Neural progenitor cell (in vitro differentiated cells): ENCODE measurements at regions not wholly inside any gene's neighbourhood (a gene's known extent, or its start where the extent isn't known, plus 50 kb on each side); places are given as distances from the start of the nearest gene placed in this dataset.

Experiments used
- DNase-seq: peaks from one replicate; pipeline ENCODE4 v3.0.0-alpha.2; 2016; ENCODE audit warnings: low spot score
- H2AFZ ChIP-seq: fragments of 200-600 bp; sonication (generic); replicated peaks from 2 replicates; pipeline ENCODE4 v1.6.1; 2016; ENCODE audit warnings: antibody characterized with exemption
- H3F3A ChIP-seq: fragments of 200-600 bp; sonication (generic); 2 replicates; pipeline ENCODE4 v1.6.1; 2016; ENCODE audit warnings: antibody characterized with exemption, low read depth
- H3K27ac ChIP-seq: fragments of 200-600 bp; sonication (generic); 2 replicates; pipeline ENCODE4 v1.5.1; 2016; ENCODE audit warnings: mild to moderate bottlenecking
- H3K27me3 ChIP-seq: fragments of 200-600 bp; sonication (generic); 2 replicates; pipeline ENCODE4 v1.6.1; 2016; ENCODE audit warnings: mild to moderate bottlenecking, moderate library complexity
- H3K36me3 ChIP-seq: fragments of 200-600 bp; sonication (generic); 2 replicates; pipeline ENCODE4 v1.5.1; 2016
- H3K4me1 ChIP-seq: fragments of 200-600 bp; sonication (generic); 2 replicates; pipeline ENCODE4 v1.6.1; 2016; ENCODE audit warnings: mixed run types
- H3K4me2 ChIP-seq: fragments of 200-600 bp; sonication (generic); 2 replicates; pipeline ENCODE4 v1.6.1; 2016
- H3K4me3 ChIP-seq: fragments of 200-600 bp; sonication (generic); 2 replicates; pipeline ENCODE4 v1.5.1; 2016
- H3K79me2 ChIP-seq: fragments of 200-600 bp; sonication (generic); 2 replicates; pipeline ENCODE4 v1.6.1; 2016; ENCODE audit warnings: low read depth
- H3K9ac ChIP-seq: fragments of 200-600 bp; sonication (generic); 2 replicates; pipeline ENCODE4 v1.6.1; 2016
- H3K9me3 ChIP-seq: fragments of 200-600 bp; sonication (generic); 2 replicates; pipeline ENCODE4 v1.5.1; 2016; ENCODE audit warnings: low read depth
- H4K20me1 ChIP-seq: fragments of 200-600 bp; sonication (generic); 2 replicates; pipeline ENCODE4 v1.6.1; 2016; ENCODE audit warnings: low read depth
- H3K27ac Mint-ChIP-seq: 3 replicates; pipeline ENCODE4 v1.8.0; 2021; ENCODE audit warnings: mixed read lengths
- H3K27me3 Mint-ChIP-seq: 2 replicates; pipeline ENCODE4 v1.8.0; 2022; ENCODE audit warnings: low read depth, mild to moderate bottlenecking, inconsistent platforms, moderate library complexity, mixed read lengths; ENCODE audit not compliant: insufficient read depth
- H3K36me3 Mint-ChIP-seq: 3 replicates; pipeline ENCODE4 v1.8.0; 2021; ENCODE audit warnings: mixed read lengths
- H3K4me1 Mint-ChIP-seq: 3 replicates; pipeline ENCODE4 v1.8.0; 2021; ENCODE audit warnings: mixed read lengths
- H3K4me3 Mint-ChIP-seq: 3 replicates; pipeline ENCODE4 v1.8.0; 2021; ENCODE audit warnings: mild to moderate bottlenecking, moderate library complexity, mixed read lengths
- H3K9me3 Mint-ChIP-seq: 3 replicates; pipeline ENCODE4 v1.8.0; 2020; ENCODE audit warnings: mixed read lengths
- EZH2 ChIP-seq: fragments of 200-600 bp; sonication (generic); IDR thresholded peaks from 2 replicates; pipeline ENCODE4 v1.6.1; 2017; ENCODE audit warnings: antibody characterized with exemption, mild to moderate bottlenecking, moderate library complexity
- EZH2phosphoT487 ChIP-seq: fragments of 200-600 bp; sonication (generic); IDR thresholded peaks from 2 replicates; pipeline ENCODE4 v1.6.1; 2017; ENCODE audit warnings: antibody characterized with exemption
- TF ChIP-seq, protein P1 (sequence below): fragments of 200-600 bp; sonication (generic); IDR thresholded peaks from 2 replicates; pipeline ENCODE4 v1.5.1; 2017; ENCODE audit warnings: antibody characterized with exemption, mild to moderate bottlenecking

DNA sequence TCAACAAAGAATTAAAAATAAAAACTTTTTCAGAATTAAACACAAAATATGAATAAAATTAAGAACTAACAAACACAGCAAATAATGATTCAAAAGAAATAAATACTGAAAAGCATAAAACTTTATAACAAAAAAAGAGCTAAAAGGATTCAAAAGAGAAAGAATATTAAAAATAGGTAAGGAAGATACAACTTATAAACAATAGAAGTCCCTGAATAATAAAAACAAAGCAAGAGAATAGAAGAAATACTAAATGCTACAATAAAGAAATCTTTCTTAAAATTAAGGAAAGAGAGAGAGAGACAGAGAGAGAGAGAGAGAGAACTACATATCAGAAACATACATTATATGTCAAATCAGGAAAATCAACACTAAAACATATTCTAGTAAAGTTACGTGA is 619.9 kb upstream of the SLIT2 start:
- H3K36me3 ChIP-seq: no peaks in the 10 kb centered on the region
- Mint-ChIP-seq H3K4me1 (no peaks in the 10 kb centered on the region), H3K9me3 (no peaks in the 10 kb centered on the region), H3K27ac (no peak overlapping the region), H3K36me3 (no peaks in the 10 kb centered on the region), H3K4me3 (no peak overlapping the region), H3K27me3 (no peaks in the 10 kb centered on the region)
- no peaks in the 10 kb centered on the region for H3K79me2 ChIP-seq
- H3K4me1 ChIP-seq: no peaks in the 10 kb centered on the region
- H3K4me2 ChIP-seq: no peak overlapping the region
- H3F3A ChIP-seq: no peaks in the 10 kb centered on the region
- no peak for TF ChIP-seq EZH2
- no peak for TF ChIP-seq EZH2phosphoT487
- TF ChIP-seq, protein P1, sequence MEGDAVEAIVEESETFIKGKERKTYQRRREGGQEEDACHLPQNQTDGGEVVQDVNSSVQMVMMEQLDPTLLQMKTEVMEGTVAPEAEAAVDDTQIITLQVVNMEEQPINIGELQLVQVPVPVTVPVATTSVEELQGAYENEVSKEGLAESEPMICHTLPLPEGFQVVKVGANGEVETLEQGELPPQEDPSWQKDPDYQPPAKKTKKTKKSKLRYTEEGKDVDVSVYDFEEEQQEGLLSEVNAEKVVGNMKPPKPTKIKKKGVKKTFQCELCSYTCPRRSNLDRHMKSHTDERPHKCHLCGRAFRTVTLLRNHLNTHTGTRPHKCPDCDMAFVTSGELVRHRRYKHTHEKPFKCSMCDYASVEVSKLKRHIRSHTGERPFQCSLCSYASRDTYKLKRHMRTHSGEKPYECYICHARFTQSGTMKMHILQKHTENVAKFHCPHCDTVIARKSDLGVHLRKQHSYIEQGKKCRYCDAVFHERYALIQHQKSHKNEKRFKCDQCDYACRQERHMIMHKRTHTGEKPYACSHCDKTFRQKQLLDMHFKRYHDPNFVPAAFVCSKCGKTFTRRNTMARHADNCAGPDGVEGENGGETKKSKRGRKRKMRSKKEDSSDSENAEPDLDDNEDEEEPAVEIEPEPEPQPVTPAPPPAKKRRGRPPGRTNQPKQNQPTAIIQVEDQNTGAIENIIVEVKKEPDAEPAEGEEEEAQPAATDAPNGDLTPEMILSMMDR: no peak
- no peaks in the 10 kb centered on the region for H3K27me3 ChIP-seq
- H3K27ac ChIP-seq: no peak overlapping the region
- H4K20me1 ChIP-seq: no peaks in the 10 kb centered on the region
- no peak for DNase-seq
- H3K4me3 ChIP-seq: no peak overlapping the region
- H3K9ac ChIP-seq: no peak overlapping the region
- H2AFZ ChIP-seq: no peak overlapping the region
- H3K9me3 ChIP-seq: peaks cover 3% of the 10 kb centered on the region

DNA sequence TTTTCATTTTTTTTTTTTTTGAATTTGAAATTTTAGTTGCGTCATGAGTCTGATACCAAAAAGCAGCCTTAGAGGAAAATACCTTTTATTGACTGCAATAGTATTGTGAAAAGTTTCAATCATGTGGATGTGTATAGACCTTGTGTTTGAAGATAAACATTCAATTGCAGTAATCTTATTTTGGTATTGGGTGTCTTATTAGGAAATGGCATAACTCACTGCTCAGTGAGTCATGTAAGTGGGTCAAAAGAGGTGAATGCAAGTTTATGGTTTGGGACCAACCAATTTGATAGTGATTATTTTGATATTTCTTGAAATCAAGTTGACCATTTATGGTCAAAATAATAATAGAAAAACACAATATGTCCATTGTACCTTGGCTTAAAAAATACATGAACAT is 627.8 kb upstream of the SLIT2 start:
- H3K27me3 ChIP-seq: no peaks in the 10 kb centered on the region
- no peak overlapping the region for H3K4me3 Mint-ChIP-seq

DNA sequence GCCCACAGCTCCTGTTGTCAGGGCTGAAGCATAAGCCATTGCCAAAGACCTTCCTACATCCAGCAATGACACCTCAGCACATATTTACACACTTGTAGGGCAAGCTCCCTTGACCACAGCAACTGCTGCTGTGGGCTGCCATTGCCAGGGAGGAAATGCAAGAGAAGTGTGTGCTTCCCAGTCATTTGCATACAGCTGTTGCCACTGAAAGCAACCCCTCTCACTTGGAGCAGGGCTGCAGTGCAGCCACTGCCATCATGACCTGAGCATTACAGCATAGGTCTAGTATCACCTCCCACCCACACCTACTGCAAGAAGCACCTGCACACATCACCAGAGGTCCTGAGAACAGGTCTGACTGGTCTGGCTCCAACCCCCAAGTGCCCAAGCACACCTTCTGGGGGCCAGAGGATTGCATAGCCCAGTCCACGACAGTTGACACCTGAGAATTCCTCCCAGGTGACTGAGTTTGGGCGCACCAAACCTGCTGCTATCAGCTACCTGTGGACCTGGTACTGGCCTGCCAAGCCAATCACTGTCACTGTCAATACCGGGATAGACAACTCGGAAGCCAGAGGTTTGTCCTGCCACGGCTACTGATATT is 636.5 kb upstream of the SLIT2 start:
- H3K4me1 Mint-ChIP-seq: no peaks in the 10 kb centered on the region
- H2AFZ ChIP-seq: no peak overlapping the region

More for the DNA sequence above, 627.8 kb upstream of the SLIT2 start:
- no peak overlapping the region for H3K27ac Mint-ChIP-seq
- no peaks in the 10 kb centered on the region for H3F3A ChIP-seq
- H3K36me3 Mint-ChIP-seq: no peaks in the 10 kb centered on the region
- no peaks in the 10 kb centered on the region for H3K36me3 ChIP-seq
- H3K4me1 Mint-ChIP-seq: no peaks in the 10 kb centered on the region
- H3K4me2 ChIP-seq: no peak overlapping the region
- no peak overlapping the region for H2AFZ ChIP-seq
- H3K9me3 ChIP-seq: no peaks in the 10 kb centered on the region
- H3K9me3 Mint-ChIP-seq: peaks cover 3% of the 10 kb centered on the region
- no peak for TF ChIP-seq EZH2phosphoT487
- no peak for TF ChIP-seq EZH2
- TF ChIP-seq, protein P1: no peak
- no peaks in the 10 kb centered on the region for H3K79me2 ChIP-seq
- H3K9ac ChIP-seq: no peak overlapping the region
- H3K27ac ChIP-seq: no peak overlapping the region
- no peak overlapping the region for H3K4me3 ChIP-seq
- DNase-seq: no peak
- H3K27me3 Mint-ChIP-seq: no peaks in the 10 kb centered on the region
- no peaks in the 10 kb centered on the region for H4K20me1 ChIP-seq
- no peaks in the 10 kb centered on the region for H3K4me1 ChIP-seq

More for the DNA sequence above, 636.5 kb upstream of the SLIT2 start:
- no peak for TF ChIP-seq EZH2phosphoT487
- TF ChIP-seq, protein P1: no peak
- TF ChIP-seq EZH2: no peak
- H3K9ac ChIP-seq: no peak overlapping the region
- H3K4me2 ChIP-seq: no peak overlapping the region
- no peak for DNase-seq
- peaks cover 11% of the 10 kb centered on the region for H3K9me3 Mint-ChIP-seq
- no peaks in the 10 kb centered on the region for H3K4me1 ChIP-seq
- no peaks in the 10 kb centered on the region for H3K36me3 ChIP-seq
- H3K4me3 Mint-ChIP-seq: no peak overlapping the region
- no peaks in the 10 kb centered on the region for H3F3A ChIP-seq
- no peaks in the 10 kb centered on the region for H3K27me3 ChIP-seq
- no peaks in the 10 kb centered on the region for H4K20me1 ChIP-seq
- no peak overlapping the region for H3K4me3 ChIP-seq
- H3K27me3 Mint-ChIP-seq: no peaks in the 10 kb centered on the region
- H3K9me3 ChIP-seq: no peaks in the 10 kb centered on the region
- H3K27ac Mint-ChIP-seq: no peak overlapping the region
- H3K36me3 Mint-ChIP-seq: peaks cover 4% of the 10 kb centered on the region
- no peak overlapping the region for H3K27ac ChIP-seq
- H3K79me2 ChIP-seq: no peaks in the 10 kb centered on the region
